CD8-positive, alpha-beta memory T cell (primary cell): ENCODE measurements at regions not wholly inside any gene's neighbourhood (a gene's known extent, or its start where the extent isn't known, plus 50 kb on each side); places are given as distances from the start of the nearest gene placed in this dataset.
"Not testable (repeated sequence)": the region's sequence is repeated elsewhere in the genome, so short reads cannot be mapped to it uniquely, and the experiment has no call there.

Source experiments
- CTCF ChIA-PET: fragments of 350-600 bp; sonication (Branson Sonifier 250); formaldehyde crosslinking; loops from one replicate; lab custom pipeline; 2021; ENCODE audit warnings: antibody characterized with exemption; lab: Charles Lee
- POLR2A ChIA-PET: fragments of 350-600 bp; sonication (Branson Sonifier 250); formaldehyde crosslinking; loops from one replicate; lab custom pipeline; 2021; ENCODE audit warnings: antibody characterized with exemption; lab: Charles Lee
- DNase-seq, 5 donors: peaks; one replicate each; pipeline versions ENCODE4 v3.0.0 to v3.0.0-alpha.2; 2020 to 2022; ENCODE audit warnings: mixed read lengths in 1 of 5
- H3K27ac ChIP-seq: one replicate; pipeline ENCODE4 v1.7.0; 2013; ENCODE audit warnings: low read depth, mild to moderate bottlenecking, low read length, moderate library complexity
- H3K27me3 ChIP-seq: 2 replicates; pipeline ENCODE4 v1.7.0; 2013; ENCODE audit warnings: low read length, mild to moderate bottlenecking; ENCODE audit not compliant: insufficient read depth, poor library complexity, severe bottlenecking
- H3K36me3 ChIP-seq: 2 replicates; pipeline ENCODE4 v1.7.0; 2013; ENCODE audit warnings: mild to moderate bottlenecking, low read length, moderate library complexity; ENCODE audit not compliant: insufficient read depth
- H3K4me1 ChIP-seq: 2 replicates; pipeline ENCODE4 v1.7.0; 2013; ENCODE audit warnings: mild to moderate bottlenecking, low read length, moderate library complexity; ENCODE audit not compliant: insufficient read depth
- H3K4me3 ChIP-seq: 2 replicates; pipeline ENCODE4 v1.7.0; 2013; ENCODE audit warnings: mild to moderate bottlenecking, low read length
- H3K9me3 ChIP-seq: 2 replicates; pipeline ENCODE4 v1.7.0; 2013; ENCODE audit warnings: mild to moderate bottlenecking, low read length
- H3K27ac Mint-ChIP-seq, 8 donors: one replicate each; pipeline ENCODE4 v1.8.0; 2020 to 2021; ENCODE audit warnings: mixed read lengths in 8 of 8, mild to moderate bottlenecking in 6 of 8, inconsistent platforms in 3 of 8, moderate library complexity in 3 of 8
- H3K27me3 Mint-ChIP-seq, 2 donors: one replicate each; pipeline ENCODE4 v1.8.0; 2020 to 2021; ENCODE audit warnings: mixed read lengths in 2 of 2, mild to moderate bottlenecking in 1 of 2, moderate library complexity in 1 of 2
- H3K36me3 Mint-ChIP-seq, 3 donors: one replicate each; pipeline ENCODE4 v1.8.0; 2020 to 2021; ENCODE audit warnings: mixed read lengths in 3 of 3, inconsistent platforms in 1 of 3, mild to moderate bottlenecking in 1 of 3
- H3K4me1 Mint-ChIP-seq, 3 donors: one replicate each; pipeline ENCODE4 v1.8.0; 2020 to 2021; ENCODE audit warnings: mixed read lengths in 3 of 3, inconsistent platforms in 1 of 3, mild to moderate bottlenecking in 1 of 3
- H3K4me3 Mint-ChIP-seq, 7 donors: one replicate each; pipeline ENCODE4 v1.8.0; 2020 to 2021; ENCODE audit warnings: mixed read lengths in 7 of 7, mild to moderate bottlenecking in 6 of 7, moderate library complexity in 4 of 7, inconsistent platforms in 2 of 7
- H3K9me3 Mint-ChIP-seq, 5 donors: one replicate each; pipeline ENCODE4 v1.8.0; 2020 to 2022; ENCODE audit warnings: mixed read lengths in 5 of 5, mild to moderate bottlenecking in 3 of 5, moderate library complexity in 2 of 5, inconsistent platforms in 1 of 5

- POLR2A ChIA-PET, H3K27me3 ChIP-seq, H3K4me1 ChIP-seq, H3K9me3 ChIP-seq, H3K4me3 ChIP-seq, DNase-seq, H3K27ac Mint-ChIP-seq, CTCF ChIA-PET, H3K36me3 ChIP-seq, H3K4me3 Mint-ChIP-seq, H3K27me3 Mint-ChIP-seq, H3K27ac ChIP-seq, H3K4me1 Mint-ChIP-seq: not testable (repeated sequence)
- peaks cover 0 to 25% (median 5%) of the 10 kb centered on the region in 3 donors for H3K36me3 Mint-ChIP-seq
- peaks cover 0 to 17% (median 7%) of the 10 kb centered on the region in 5 donors for H3K9me3 Mint-ChIP-seq
Measured at GRCh38 chr9:41047792-41048191, 80.7 kb downstream of the FOXD4L6 start.

- H3K36me3 Mint-ChIP-seq, result peaks cover 0 to 17% (median 3%) of the 10 kb centered on the region in 3 donors
- H3K9me3 Mint-ChIP-seq, H3K4me3 ChIP-seq, H3K4me1 ChIP-seq, H3K4me3 Mint-ChIP-seq, H3K27me3 ChIP-seq, H3K27ac ChIP-seq, DNase-seq, H3K9me3 ChIP-seq, H3K4me1 Mint-ChIP-seq, H3K36me3 ChIP-seq, CTCF ChIA-PET, H3K27me3 Mint-ChIP-seq, H3K27ac Mint-ChIP-seq, POLR2A ChIA-PET: not testable (repeated sequence)
Measured at GRCh38 chr9:41044930-41045329, 83.6 kb downstream of the FOXD4L6 start.

DNA sequence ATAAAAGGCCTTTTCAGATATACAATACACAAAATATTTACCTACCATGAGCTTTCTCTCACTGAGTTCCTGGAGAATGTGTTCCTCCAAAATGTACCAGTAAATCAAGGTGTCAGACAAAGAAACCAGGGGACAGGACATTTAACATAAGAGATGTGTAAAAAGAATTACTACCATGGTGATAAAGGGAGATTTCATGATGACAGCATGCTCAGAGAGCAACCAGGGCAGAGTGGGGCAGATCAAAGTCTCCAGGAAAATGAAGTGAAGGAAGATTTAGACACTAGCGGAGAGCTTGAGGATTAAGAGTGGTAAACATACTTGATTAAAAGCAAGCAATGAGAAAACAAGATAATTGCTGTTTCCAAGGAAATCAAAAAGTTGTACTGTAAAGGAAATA, 85.0 kb downstream of the FOXD4L6 start:
- H3K4me1 ChIP-seq, H3K27me3 ChIP-seq, H3K36me3 ChIP-seq, H3K9me3 Mint-ChIP-seq, DNase-seq, POLR2A ChIA-PET, H3K27ac ChIP-seq, CTCF ChIA-PET, H3K4me3 Mint-ChIP-seq, H3K4me1 Mint-ChIP-seq, H3K9me3 ChIP-seq, H3K4me3 ChIP-seq, H3K27me3 Mint-ChIP-seq: not testable (repeated sequence)
- Mint-ChIP-seq H3K27ac (peak overlapping the region in 1 of 8 donors; percentile 64), H3K36me3 (peaks cover 2 to 17% (median 3%) of the 10 kb centered on the region in 3 donors)

DNA sequence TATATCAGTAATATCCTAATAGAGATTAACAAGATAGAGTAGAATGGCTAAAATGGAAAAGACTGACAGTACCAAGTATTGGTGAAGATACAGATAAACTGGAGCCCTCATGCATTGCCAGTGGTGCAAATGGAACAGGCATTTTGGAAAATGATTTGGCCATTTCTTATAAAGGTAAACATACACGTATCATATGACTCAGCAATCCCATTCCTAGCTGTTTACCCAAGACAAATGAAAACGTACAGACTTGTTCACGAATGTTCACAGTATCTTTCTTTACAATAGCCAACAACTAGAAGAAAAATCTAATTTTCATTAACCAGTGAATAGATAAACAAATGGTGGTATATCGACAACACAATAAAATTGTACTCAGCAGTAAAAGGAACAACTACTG, 86.4 kb downstream of the FOXD4L6 start:
- H3K9me3 ChIP-seq, H3K4me3 Mint-ChIP-seq, H3K27me3 ChIP-seq, H3K27ac ChIP-seq, H3K4me1 Mint-ChIP-seq, H3K4me1 ChIP-seq, DNase-seq, POLR2A ChIA-PET, H3K36me3 ChIP-seq, H3K9me3 Mint-ChIP-seq, CTCF ChIA-PET, H3K27me3 Mint-ChIP-seq, H3K4me3 ChIP-seq, H3K27ac Mint-ChIP-seq: not testable (repeated sequence)
- H3K36me3 Mint-ChIP-seq, result peaks cover 2 to 21% (median 4%) of the 10 kb centered on the region in 3 donors

DNA sequence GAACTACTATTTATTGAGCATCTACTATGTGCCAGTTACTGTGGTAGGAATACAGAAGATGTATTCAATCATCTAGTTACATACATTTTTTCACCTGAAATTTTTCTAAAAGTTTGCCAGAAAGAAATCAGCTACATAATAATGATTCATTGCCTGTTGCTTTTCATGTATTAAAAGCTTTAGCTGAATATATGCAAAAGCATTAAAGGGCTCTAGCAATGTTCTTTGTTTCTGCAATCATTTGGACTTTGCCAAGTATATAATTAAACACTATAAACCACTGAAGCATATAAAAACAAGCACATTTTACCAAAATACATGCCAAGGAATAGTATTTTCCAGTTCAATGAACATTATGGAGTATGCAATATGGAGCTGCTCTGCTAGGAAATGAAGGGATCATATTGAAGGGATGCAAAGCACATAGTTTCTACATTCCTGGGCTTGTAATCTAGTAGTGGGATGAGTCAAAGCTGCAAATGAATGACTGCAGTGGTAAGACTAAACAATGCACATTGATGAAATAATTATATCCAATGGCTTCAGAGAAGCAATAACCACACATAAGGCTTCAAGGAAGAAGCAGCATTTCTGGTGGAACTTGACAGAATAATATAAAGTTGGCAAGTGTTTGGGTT, 87.7 kb downstream of the FOXD4L6 start:
- H3K27me3 Mint-ChIP-seq, H3K27ac Mint-ChIP-seq, H3K9me3 Mint-ChIP-seq, H3K4me3 Mint-ChIP-seq, H3K36me3 ChIP-seq, H3K4me1 Mint-ChIP-seq, CTCF ChIA-PET, POLR2A ChIA-PET, H3K4me3 ChIP-seq, DNase-seq, H3K27ac ChIP-seq, H3K27me3 ChIP-seq, H3K9me3 ChIP-seq, H3K4me1 ChIP-seq: not testable (repeated sequence)
- peaks cover 2 to 21% (median 5%) of the 10 kb centered on the region in 3 donors for H3K36me3 Mint-ChIP-seq

DNA sequence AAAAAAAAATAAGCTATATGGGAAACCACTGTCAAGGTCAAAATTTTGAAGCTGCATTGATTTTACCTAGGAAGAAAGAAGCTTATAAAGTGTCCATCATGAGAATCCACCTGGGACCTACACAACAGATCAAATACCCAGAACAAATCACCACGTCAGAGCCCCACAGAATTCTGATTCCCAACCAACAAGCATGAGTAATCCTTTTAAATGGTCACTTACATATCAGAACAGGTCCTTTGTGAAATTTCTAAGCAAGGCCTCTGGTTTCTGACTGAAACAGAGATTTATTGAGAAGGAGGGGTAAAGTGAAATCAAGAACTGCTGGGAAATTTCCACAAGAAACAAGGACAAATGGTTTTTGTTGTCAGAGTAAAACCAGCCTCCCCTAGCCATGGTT, 93.2 kb downstream of the FOXD4L6 start:
- H3K36me3 ChIP-seq, DNase-seq, H3K9me3 ChIP-seq, H3K27me3 Mint-ChIP-seq, H3K27ac ChIP-seq, POLR2A ChIA-PET, H3K9me3 Mint-ChIP-seq, H3K4me3 Mint-ChIP-seq, H3K27me3 ChIP-seq, H3K4me1 ChIP-seq, H3K4me1 Mint-ChIP-seq, H3K4me3 ChIP-seq, H3K27ac Mint-ChIP-seq, CTCF ChIA-PET: not testable (repeated sequence)
- peaks cover 2 to 15% (median 2%) of the 10 kb centered on the region in 3 donors for H3K36me3 Mint-ChIP-seq

GRCh38 chr9:41034699-41035197, 93.7 kb downstream of the FOXD4L6 start:
- H3K36me3 Mint-ChIP-seq, result peaks cover 2 to 11% (median 2%) of the 10 kb centered on the region in 3 donors
- H3K4me3 Mint-ChIP-seq, H3K27ac Mint-ChIP-seq, DNase-seq, H3K27me3 ChIP-seq, H3K4me1 Mint-ChIP-seq, H3K4me3 ChIP-seq, H3K9me3 ChIP-seq, H3K27ac ChIP-seq, H3K4me1 ChIP-seq, CTCF ChIA-PET, H3K36me3 ChIP-seq, H3K9me3 Mint-ChIP-seq, POLR2A ChIA-PET, H3K27me3 Mint-ChIP-seq: not testable (repeated sequence)

DNA sequence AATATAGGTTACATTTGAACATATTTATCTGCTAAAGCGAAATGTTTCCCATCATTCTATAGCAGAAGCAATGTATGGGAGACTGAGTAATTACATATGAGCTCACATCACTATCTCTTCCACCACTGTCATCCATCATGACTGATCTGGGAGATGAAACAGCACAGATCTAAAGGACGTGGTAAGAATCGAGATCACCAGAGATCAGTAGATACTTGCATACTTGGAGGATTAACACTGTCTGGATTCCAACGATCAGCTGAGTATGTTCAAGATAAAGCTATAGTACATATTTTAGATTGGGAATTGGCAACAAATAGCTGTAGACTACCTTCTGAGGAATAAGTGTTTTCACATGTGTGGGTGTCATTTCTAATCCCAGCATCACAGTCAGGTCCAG, 94.6 kb downstream of the FOXD4L6 start:
- CTCF ChIA-PET, H3K36me3 ChIP-seq, POLR2A ChIA-PET, H3K9me3 ChIP-seq, H3K27me3 Mint-ChIP-seq, H3K4me3 ChIP-seq, H3K27ac Mint-ChIP-seq, H3K27ac ChIP-seq, H3K36me3 Mint-ChIP-seq, H3K4me1 ChIP-seq, H3K9me3 Mint-ChIP-seq, H3K4me3 Mint-ChIP-seq, H3K4me1 Mint-ChIP-seq, H3K27me3 ChIP-seq, DNase-seq: not testable (repeated sequence)

DNA sequence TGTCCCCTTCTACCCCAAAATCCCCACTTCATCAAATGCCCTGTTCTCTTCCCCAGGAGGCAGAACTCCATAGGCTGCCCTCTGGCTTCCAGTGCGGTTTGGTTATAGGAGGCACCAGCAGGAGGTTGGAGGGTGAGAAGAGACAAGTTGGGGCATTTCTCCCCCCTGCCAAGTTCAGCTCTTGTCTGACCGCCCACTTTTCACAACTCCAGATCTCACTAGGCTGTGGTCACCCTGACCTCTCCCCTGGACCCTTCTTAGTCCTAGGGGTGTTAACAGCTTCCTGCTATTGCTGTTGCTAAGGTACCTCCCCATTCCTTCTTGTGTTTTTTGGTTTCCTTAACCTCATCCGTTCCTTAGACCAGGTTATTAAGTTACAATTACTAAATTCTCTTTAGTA, 95.1 kb downstream of the FOXD4L6 start:
- POLR2A ChIA-PET, result not testable (repeated sequence)

More for the DNA sequence above, 95.1 kb downstream of the FOXD4L6 start:
- H3K4me3 Mint-ChIP-seq, H3K4me3 ChIP-seq, H3K27me3 ChIP-seq, H3K9me3 ChIP-seq, H3K27ac Mint-ChIP-seq, H3K27ac ChIP-seq, H3K27me3 Mint-ChIP-seq, DNase-seq, H3K4me1 ChIP-seq, H3K4me1 Mint-ChIP-seq, CTCF ChIA-PET, H3K36me3 ChIP-seq, H3K36me3 Mint-ChIP-seq, H3K9me3 Mint-ChIP-seq: not testable (repeated sequence)
